Stimulated activated naive B cell treated with anti-CD40 and anti-IgM and Interleukin-4, amounts not matched to agents 10 μg/mL and 1 μg/mL and 100 μg/mL, for 72 hours (primary cell): ENCODE measurements at regions not wholly inside any gene's neighbourhood (a gene's known extent, or its start where the extent isn't known, plus 50 kb on each side); places are given as distances from the start of the nearest gene placed in this dataset.

ENCODE experiments used
- ATAC-seq, 2 donors: fragments of 150-1000 bp; cut with Tn5 transposase; replicated peaks; 2 replicates each; pipeline ENCODE4 v1.10.0; 2021; ENCODE audit warnings: moderate library complexity in 1 of 2
- DNase-seq: peaks from one replicate; pipeline ENCODE4 v3.0.0; 2021
- H3K27ac Mint-ChIP-seq: one replicate; pipeline ENCODE4 v1.8.0; 2022; ENCODE audit warnings: mild to moderate bottlenecking, mixed read lengths
- H3K27me3 Mint-ChIP-seq, 2 donors: one replicate each; pipeline ENCODE4 v1.8.0; 2022; ENCODE audit warnings: mixed read lengths in 2 of 2
- H3K36me3 Mint-ChIP-seq, 2 donors: one replicate each; pipeline ENCODE4 v1.8.0; 2022; ENCODE audit warnings: mixed read lengths in 2 of 2, mild to moderate bottlenecking in 1 of 2
- H3K4me1 Mint-ChIP-seq, 2 donors: one replicate each; pipeline ENCODE4 v1.8.0; 2022; ENCODE audit warnings: mixed read lengths in 2 of 2, mild to moderate bottlenecking in 1 of 2
- H3K4me3 Mint-ChIP-seq, 2 donors: one replicate each; pipeline ENCODE4 v1.8.0; 2022; ENCODE audit warnings: mild to moderate bottlenecking in 2 of 2, mixed read lengths in 2 of 2, moderate library complexity in 1 of 2
- H3K9me3 Mint-ChIP-seq, 2 donors: one replicate each; pipeline ENCODE4 v1.8.0; 2022; ENCODE audit warnings: mixed read lengths in 2 of 2, mild to moderate bottlenecking in 1 of 2

GRCh38 chr4:61067381-61067780 lies 132.7 kb upstream of the ADGRL3 start:
- no peaks in the 10 kb centered on the region for H3K27me3 Mint-ChIP-seq
- no peaks in the 10 kb centered on the region for H3K4me1 Mint-ChIP-seq
- DNase-seq (no peak), ATAC-seq (no peak)
- H3K4me3 Mint-ChIP-seq, result no peak overlapping the region
- H3K36me3 Mint-ChIP-seq, result no peaks in the 10 kb centered on the region
- H3K9me3 Mint-ChIP-seq, result peaks cover 4 to 6% of the 10 kb centered on the region in 2 donors
- H3K27ac Mint-ChIP-seq, result no peak overlapping the region

GRCh38 chr4:61068060-61068459 lies 132.1 kb upstream of the ADGRL3 start:
- DNase-seq, result no peak
- no peak for ATAC-seq
- H3K36me3 Mint-ChIP-seq, result no peaks in the 10 kb centered on the region
- H3K27ac Mint-ChIP-seq, result no peak overlapping the region
- peaks cover 4 to 6% of the 10 kb centered on the region in 2 donors for H3K9me3 Mint-ChIP-seq
- H3K4me1 Mint-ChIP-seq, result no peaks in the 10 kb centered on the region
- H3K4me3 Mint-ChIP-seq, result no peak overlapping the region
- H3K27me3 Mint-ChIP-seq, result no peaks in the 10 kb centered on the region

- ATAC-seq (no peak), DNase-seq (no peak)
- Mint-ChIP-seq H3K36me3 (no peaks in the 10 kb centered on the region), H3K27ac (no peak overlapping the region), H3K9me3 (peaks cover 4 to 6% of the 10 kb centered on the region in 2 donors), H3K4me1 (no peaks in the 10 kb centered on the region), H3K27me3 (no peaks in the 10 kb centered on the region), H3K4me3 (no peak overlapping the region)
Observed at GRCh38 chr4:61068745-61069144, 131.4 kb upstream of the ADGRL3 start.

- H3K4me3 Mint-ChIP-seq, result no peak overlapping the region
- H3K36me3 Mint-ChIP-seq, result no peaks in the 10 kb centered on the region
- no peaks in the 10 kb centered on the region for H3K27me3 Mint-ChIP-seq
- H3K4me1 Mint-ChIP-seq, result no peaks in the 10 kb centered on the region
- H3K9me3 Mint-ChIP-seq, result peaks cover 4 to 6% of the 10 kb centered on the region in 2 donors
- no peak for ATAC-seq
- no peak overlapping the region for H3K27ac Mint-ChIP-seq
- DNase-seq, result no peak
Observed at GRCh38 chr4:61070269-61070668, 129.9 kb upstream of the ADGRL3 start.

- H3K9me3 Mint-ChIP-seq, result peaks cover 0 to 14% of the 10 kb centered on the region in 2 donors
- ATAC-seq (no peak), DNase-seq (no peak)
- no peak overlapping the region for H3K27ac Mint-ChIP-seq
- H3K36me3 Mint-ChIP-seq, result no peaks in the 10 kb centered on the region
- H3K4me1 Mint-ChIP-seq, result no peaks in the 10 kb centered on the region
- no peaks in the 10 kb centered on the region for H3K27me3 Mint-ChIP-seq
- no peak overlapping the region for H3K4me3 Mint-ChIP-seq
Observed at GRCh38 chr4:61079427-61079826, 120.7 kb upstream of the ADGRL3 start.

- H3K4me1 Mint-ChIP-seq, result no peaks in the 10 kb centered on the region
- DNase-seq (no peak), ATAC-seq (no peak)
- no peak overlapping the region for H3K27ac Mint-ChIP-seq
- no peak overlapping the region for H3K4me3 Mint-ChIP-seq
- H3K9me3 Mint-ChIP-seq, result peaks cover 0 to 15% of the 10 kb centered on the region in 2 donors
- no peaks in the 10 kb centered on the region for H3K36me3 Mint-ChIP-seq
- H3K27me3 Mint-ChIP-seq, result no peaks in the 10 kb centered on the region
Observed at GRCh38 chr4:61079976-61080375, 120.2 kb upstream of the ADGRL3 start.

- H3K9me3 Mint-ChIP-seq, result peaks cover 3 to 7% of the 10 kb centered on the region in 2 donors
- no peak for DNase-seq
Observed at GRCh38 chr4:61085534-61085933, 114.6 kb upstream of the ADGRL3 start.

GRCh38 chr4:61086357-61086756 lies 113.8 kb upstream of the ADGRL3 start:
- ATAC-seq, result no peak
- Mint-ChIP-seq H3K27me3 (no peaks in the 10 kb centered on the region), H3K4me3 (no peak overlapping the region), H3K9me3 (peaks cover 3 to 7% of the 10 kb centered on the region in 2 donors), H3K36me3 (no peaks in the 10 kb centered on the region), H3K27ac (no peak overlapping the region), H3K4me1 (no peaks in the 10 kb centered on the region)
- no peak for DNase-seq

More at GRCh38 chr4:61085534-61085933, 114.6 kb upstream of the ADGRL3 start:
- Mint-ChIP-seq H3K27me3 (no peaks in the 10 kb centered on the region), H3K27ac (no peak overlapping the region), H3K36me3 (no peaks in the 10 kb centered on the region), H3K4me1 (no peaks in the 10 kb centered on the region), H3K4me3 (no peak overlapping the region)
- ATAC-seq, result no peak

GRCh38 chr4:61086979-61087378 lies 113.1 kb upstream of the ADGRL3 start:
- Mint-ChIP-seq H3K4me3 (no peak overlapping the region), H3K27ac (no peak overlapping the region), H3K27me3 (no peaks in the 10 kb centered on the region), H3K36me3 (no peaks in the 10 kb centered on the region), H3K4me1 (no peaks in the 10 kb centered on the region), H3K9me3 (peaks cover 3 to 7% of the 10 kb centered on the region in 2 donors)
- ATAC-seq (no peak), DNase-seq (no peak)

- Mint-ChIP-seq H3K9me3 (peaks cover 0 to 5% of the 10 kb centered on the region in 2 donors), H3K4me3 (no peak overlapping the region), H3K27ac (no peak overlapping the region), H3K36me3 (no peaks in the 10 kb centered on the region), H3K27me3 (no peaks in the 10 kb centered on the region), H3K4me1 (no peaks in the 10 kb centered on the region)
- ATAC-seq (no peak), DNase-seq (no peak)
Observed at GRCh38 chr4:61094854-61095598, 105.1 kb upstream of the ADGRL3 start.

GRCh38 chr4:61128682-61129081 lies 71.4 kb upstream of the ADGRL3 start:
- Mint-ChIP-seq H3K9me3 (peaks cover 4 to 6% of the 10 kb centered on the region in 2 donors), H3K4me3 (no peak overlapping the region), H3K27ac (no peak overlapping the region), H3K27me3 (no peaks in the 10 kb centered on the region), H3K36me3 (no peaks in the 10 kb centered on the region), H3K4me1 (no peaks in the 10 kb centered on the region)
- DNase-seq (no peak), ATAC-seq (no peak)

GRCh38 chr4:61129971-61130370 lies 70.2 kb upstream of the ADGRL3 start:
- Mint-ChIP-seq H3K27me3 (no peaks in the 10 kb centered on the region), H3K27ac (no peak overlapping the region), H3K4me3 (no peak overlapping the region), H3K36me3 (no peaks in the 10 kb centered on the region), H3K9me3 (peaks cover 0 to 9% of the 10 kb centered on the region in 2 donors), H3K4me1 (no peaks in the 10 kb centered on the region)
- ATAC-seq (no peak), DNase-seq (no peak)

- H3K27me3 Mint-ChIP-seq, result no peaks in the 10 kb centered on the region
- H3K9me3 Mint-ChIP-seq, result no peaks in the 10 kb centered on the region
- H3K4me3 Mint-ChIP-seq, result no peak overlapping the region
- no peaks in the 10 kb centered on the region for H3K4me1 Mint-ChIP-seq
- no peaks in the 10 kb centered on the region for H3K36me3 Mint-ChIP-seq
- no peak for DNase-seq
- H3K27ac Mint-ChIP-seq, result no peak overlapping the region
- no peak for ATAC-seq
Observed at GRCh38 chr4:61143461-61143860, 56.7 kb upstream of the ADGRL3 start.

GRCh38 chr4:61149278-61149677 lies 50.8 kb upstream of the ADGRL3 start:
- no peak for ATAC-seq
- no peak for DNase-seq
- H3K27me3 Mint-ChIP-seq, result no peaks in the 10 kb centered on the region
- H3K27ac Mint-ChIP-seq, result no peak overlapping the region
- no peaks in the 10 kb centered on the region for H3K4me1 Mint-ChIP-seq
- no peaks in the 10 kb centered on the region for H3K36me3 Mint-ChIP-seq
- no peak overlapping the region for H3K4me3 Mint-ChIP-seq
- no peaks in the 10 kb centered on the region for H3K9me3 Mint-ChIP-seq
